ENCODE measurements at regions not wholly inside any gene's neighbourhood (a gene's known extent, or its start where the extent isn't known, plus 50 kb on each side); places are given as distances from the start of the nearest gene placed in this dataset.

- BruUV-seq (replicated peaks), result no TSS peak
- no peaks in the 10 kb centered on the region for H3K27me3 Mint-ChIP-seq (ENCODE audit: insufficient read depth, unreplicated experiment)
- no peak overlapping the region for H3K4me3 Mint-ChIP-seq (ENCODE audit: unreplicated experiment)
- CTCF ChIA-PET, result no interaction called here
- intact Hi-C loops (cut with micrococcal nuclease; ENCODE audit: unreplicated experiment), result no loop called here
- Histone ChIP-seq H3K4me3 (ENCODE audit: low read depth, low read length) (no peak overlapping the region), H3K27me3 (replicated peaks; ENCODE audit: control insufficient read depth, insufficient read depth, low read length) (no peaks in the 10 kb centered on the region), H3K9me3 (no peaks in the 10 kb centered on the region), H3K4me1 (no peaks in the 10 kb centered on the region), H3K36me3 (ENCODE audit: control insufficient read depth, insufficient read depth, low read length) (no peaks in the 10 kb centered on the region)
- POLR2A ChIA-PET, result no interaction called here
- DNase-seq, result no peak
- H3K9me3 Mint-ChIP-seq (ENCODE audit: unreplicated experiment), result no peaks in the 10 kb centered on the region
- no peaks in the 10 kb centered on the region for H3K36me3 Mint-ChIP-seq (ENCODE audit: insufficient read depth, unreplicated experiment)
- H3K4me1 Mint-ChIP-seq (ENCODE audit: low read depth, unreplicated experiment), result peaks cover 6% of the 10 kb centered on the region
- TF ChIP-seq, protein P1, sequence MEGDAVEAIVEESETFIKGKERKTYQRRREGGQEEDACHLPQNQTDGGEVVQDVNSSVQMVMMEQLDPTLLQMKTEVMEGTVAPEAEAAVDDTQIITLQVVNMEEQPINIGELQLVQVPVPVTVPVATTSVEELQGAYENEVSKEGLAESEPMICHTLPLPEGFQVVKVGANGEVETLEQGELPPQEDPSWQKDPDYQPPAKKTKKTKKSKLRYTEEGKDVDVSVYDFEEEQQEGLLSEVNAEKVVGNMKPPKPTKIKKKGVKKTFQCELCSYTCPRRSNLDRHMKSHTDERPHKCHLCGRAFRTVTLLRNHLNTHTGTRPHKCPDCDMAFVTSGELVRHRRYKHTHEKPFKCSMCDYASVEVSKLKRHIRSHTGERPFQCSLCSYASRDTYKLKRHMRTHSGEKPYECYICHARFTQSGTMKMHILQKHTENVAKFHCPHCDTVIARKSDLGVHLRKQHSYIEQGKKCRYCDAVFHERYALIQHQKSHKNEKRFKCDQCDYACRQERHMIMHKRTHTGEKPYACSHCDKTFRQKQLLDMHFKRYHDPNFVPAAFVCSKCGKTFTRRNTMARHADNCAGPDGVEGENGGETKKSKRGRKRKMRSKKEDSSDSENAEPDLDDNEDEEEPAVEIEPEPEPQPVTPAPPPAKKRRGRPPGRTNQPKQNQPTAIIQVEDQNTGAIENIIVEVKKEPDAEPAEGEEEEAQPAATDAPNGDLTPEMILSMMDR (IDR thresholded peaks at IDR 0.05; ENCODE audit: insufficient read depth in 1 of 2, low read depth in 1 of 2, low read length in 1 of 2, severe bottlenecking in 1 of 2, unreplicated experiment in 1 of 2), result no peak
- H3K27ac Mint-ChIP-seq (ENCODE audit: unreplicated experiment), result no peak overlapping the region
Observed at GRCh38 chr1:69506721-69507120, 61.0 kb upstream of the LRRC7 start.

GRCh38 chr1:69510026-69510425, 57.7 kb upstream of the LRRC7 start:
- Mint-ChIP-seq H3K4me1 (ENCODE audit: low read depth, unreplicated experiment) (peaks cover 6% of the 10 kb centered on the region), H3K27ac (ENCODE audit: unreplicated experiment) (no peak overlapping the region), H3K9me3 (ENCODE audit: unreplicated experiment) (no peaks in the 10 kb centered on the region), H3K4me3 (ENCODE audit: unreplicated experiment) (no peak overlapping the region), H3K36me3 (ENCODE audit: insufficient read depth, unreplicated experiment) (no peaks in the 10 kb centered on the region), H3K27me3 (ENCODE audit: insufficient read depth, unreplicated experiment) (no peaks in the 10 kb centered on the region)
- DNase-seq, result no peak
- ChIA-PET CTCF (interaction anchor here (0.5 kb wide), 1 partner anchor 113 kb away, joined by 3 read pairs; no protein-coding TSS in a partner anchor), POLR2A (no interaction called here)
- no peak overlapping the region for H3K4me3 ChIP-seq (ENCODE audit: low read depth, low read length)
- TF ChIP-seq, protein P1 (IDR thresholded peaks at IDR 0.05; ENCODE audit: insufficient read depth in 1 of 2, low read depth in 1 of 2, low read length in 1 of 2, severe bottlenecking in 1 of 2, unreplicated experiment in 1 of 2), result no peak
- no peaks in the 10 kb centered on the region for H3K36me3 ChIP-seq (ENCODE audit: control insufficient read depth, insufficient read depth, low read length)
- intact Hi-C loops (cut with micrococcal nuclease; ENCODE audit: unreplicated experiment), result no loop called here
- BruUV-seq (replicated peaks), result no TSS peak
- no peaks in the 10 kb centered on the region for H3K4me1 ChIP-seq
- no peaks in the 10 kb centered on the region for H3K9me3 ChIP-seq
- no peaks in the 10 kb centered on the region for H3K27me3 ChIP-seq (replicated peaks; ENCODE audit: control insufficient read depth, insufficient read depth, low read length)

GRCh38 chr1:69511426-69512192, 56.1 kb upstream of the LRRC7 start:
- H3K4me3 Mint-ChIP-seq (ENCODE audit: unreplicated experiment), result no peak overlapping the region
- H3K4me1 ChIP-seq, result no peaks in the 10 kb centered on the region
- no peaks in the 10 kb centered on the region for H3K9me3 Mint-ChIP-seq (ENCODE audit: unreplicated experiment)
- POLR2A ChIA-PET, result no interaction called here
- H3K27me3 Mint-ChIP-seq (ENCODE audit: insufficient read depth, unreplicated experiment), result no peaks in the 10 kb centered on the region
- no peaks in the 10 kb centered on the region for H3K27me3 ChIP-seq (replicated peaks; ENCODE audit: control insufficient read depth, insufficient read depth, low read length)
- TF ChIP-seq, protein P1 (IDR thresholded peaks at IDR 0.05; ENCODE audit: insufficient read depth in 1 of 2, low read depth in 1 of 2, low read length in 1 of 2, severe bottlenecking in 1 of 2, unreplicated experiment in 1 of 2), result no peak
- no peaks in the 10 kb centered on the region for H3K36me3 ChIP-seq (ENCODE audit: control insufficient read depth, insufficient read depth, low read length)
- no peaks in the 10 kb centered on the region for H3K9me3 ChIP-seq
- no peak overlapping the region for H3K4me3 ChIP-seq (ENCODE audit: low read depth, low read length)
- BruUV-seq (replicated peaks), result no TSS peak
- no peak overlapping the region for H3K27ac Mint-ChIP-seq (ENCODE audit: unreplicated experiment)
- H3K4me1 Mint-ChIP-seq (ENCODE audit: low read depth, unreplicated experiment), result peaks cover 6% of the 10 kb centered on the region
- CTCF ChIA-PET, result no interaction called here
- no peak for DNase-seq
- intact Hi-C loops (cut with micrococcal nuclease; ENCODE audit: unreplicated experiment), result no loop called here
- no peaks in the 10 kb centered on the region for H3K36me3 Mint-ChIP-seq (ENCODE audit: insufficient read depth, unreplicated experiment)
